ENCODE measurements at regions not wholly inside any gene's neighbourhood (a gene's known extent, or its start where the extent isn't known, plus 50 kb on each side); places are given as distances from the start of the nearest gene placed in this dataset.

DNA sequence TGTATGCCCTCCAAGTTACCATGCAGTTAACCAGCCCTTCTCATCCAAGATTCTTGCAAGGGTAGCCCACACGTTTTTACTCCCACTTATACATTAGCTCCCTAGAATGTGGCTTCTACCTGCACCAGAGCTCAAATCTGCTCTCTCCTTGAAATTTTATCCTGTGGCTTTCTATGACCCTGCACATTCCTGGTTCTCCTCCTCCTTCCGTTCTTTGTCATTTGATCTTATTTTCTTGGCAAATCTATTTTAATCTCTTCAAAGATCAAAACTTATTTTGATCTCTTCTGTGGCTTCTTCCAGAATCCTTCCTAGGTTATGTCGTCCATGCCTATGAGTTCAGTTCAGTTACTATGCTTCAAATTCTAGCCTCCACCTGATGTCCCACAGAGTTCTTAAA lies 115.6 kb upstream of the GUCA2B start:
- TF ChIP-seq, protein P1, sequence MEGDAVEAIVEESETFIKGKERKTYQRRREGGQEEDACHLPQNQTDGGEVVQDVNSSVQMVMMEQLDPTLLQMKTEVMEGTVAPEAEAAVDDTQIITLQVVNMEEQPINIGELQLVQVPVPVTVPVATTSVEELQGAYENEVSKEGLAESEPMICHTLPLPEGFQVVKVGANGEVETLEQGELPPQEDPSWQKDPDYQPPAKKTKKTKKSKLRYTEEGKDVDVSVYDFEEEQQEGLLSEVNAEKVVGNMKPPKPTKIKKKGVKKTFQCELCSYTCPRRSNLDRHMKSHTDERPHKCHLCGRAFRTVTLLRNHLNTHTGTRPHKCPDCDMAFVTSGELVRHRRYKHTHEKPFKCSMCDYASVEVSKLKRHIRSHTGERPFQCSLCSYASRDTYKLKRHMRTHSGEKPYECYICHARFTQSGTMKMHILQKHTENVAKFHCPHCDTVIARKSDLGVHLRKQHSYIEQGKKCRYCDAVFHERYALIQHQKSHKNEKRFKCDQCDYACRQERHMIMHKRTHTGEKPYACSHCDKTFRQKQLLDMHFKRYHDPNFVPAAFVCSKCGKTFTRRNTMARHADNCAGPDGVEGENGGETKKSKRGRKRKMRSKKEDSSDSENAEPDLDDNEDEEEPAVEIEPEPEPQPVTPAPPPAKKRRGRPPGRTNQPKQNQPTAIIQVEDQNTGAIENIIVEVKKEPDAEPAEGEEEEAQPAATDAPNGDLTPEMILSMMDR (IDR thresholded peaks at IDR 0.05; ENCODE audit: insufficient read depth, low read length), result no peak
- TF ChIP-seq, protein P2, sequence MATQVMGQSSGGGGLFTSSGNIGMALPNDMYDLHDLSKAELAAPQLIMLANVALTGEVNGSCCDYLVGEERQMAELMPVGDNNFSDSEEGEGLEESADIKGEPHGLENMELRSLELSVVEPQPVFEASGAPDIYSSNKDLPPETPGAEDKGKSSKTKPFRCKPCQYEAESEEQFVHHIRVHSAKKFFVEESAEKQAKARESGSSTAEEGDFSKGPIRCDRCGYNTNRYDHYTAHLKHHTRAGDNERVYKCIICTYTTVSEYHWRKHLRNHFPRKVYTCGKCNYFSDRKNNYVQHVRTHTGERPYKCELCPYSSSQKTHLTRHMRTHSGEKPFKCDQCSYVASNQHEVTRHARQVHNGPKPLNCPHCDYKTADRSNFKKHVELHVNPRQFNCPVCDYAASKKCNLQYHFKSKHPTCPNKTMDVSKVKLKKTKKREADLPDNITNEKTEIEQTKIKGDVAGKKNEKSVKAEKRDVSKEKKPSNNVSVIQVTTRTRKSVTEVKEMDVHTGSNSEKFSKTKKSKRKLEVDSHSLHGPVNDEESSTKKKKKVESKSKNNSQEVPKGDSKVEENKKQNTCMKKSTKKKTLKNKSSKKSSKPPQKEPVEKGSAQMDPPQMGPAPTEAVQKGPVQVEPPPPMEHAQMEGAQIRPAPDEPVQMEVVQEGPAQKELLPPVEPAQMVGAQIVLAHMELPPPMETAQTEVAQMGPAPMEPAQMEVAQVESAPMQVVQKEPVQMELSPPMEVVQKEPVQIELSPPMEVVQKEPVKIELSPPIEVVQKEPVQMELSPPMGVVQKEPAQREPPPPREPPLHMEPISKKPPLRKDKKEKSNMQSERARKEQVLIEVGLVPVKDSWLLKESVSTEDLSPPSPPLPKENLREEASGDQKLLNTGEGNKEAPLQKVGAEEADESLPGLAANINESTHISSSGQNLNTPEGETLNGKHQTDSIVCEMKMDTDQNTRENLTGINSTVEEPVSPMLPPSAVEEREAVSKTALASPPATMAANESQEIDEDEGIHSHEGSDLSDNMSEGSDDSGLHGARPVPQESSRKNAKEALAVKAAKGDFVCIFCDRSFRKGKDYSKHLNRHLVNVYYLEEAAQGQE (IDR thresholded peaks at IDR 0.05; ENCODE audit: insufficient replicate concordance, low read depth), result no peak
- no peak for TF ChIP-seq SPI1 (IDR thresholded peaks at IDR 0.05; ENCODE audit: borderline replicate concordance, low read depth)

All from HL-60 (cell line).